H1 (cell line): ENCODE measurements at regions not wholly inside any gene's neighbourhood (a gene's known extent, or its start where the extent isn't known, plus 50 kb on each side); places are given as distances from the start of the nearest gene placed in this dataset.

Experiments
- CTCF ChIA-PET: fragments of 300-600 bp; sonication (Branson Sonifier 250); formaldehyde crosslinking; loops from one replicate; lab custom pipeline; 2021; ENCODE audit not compliant: partially characterized antibody; lab: Charles Lee
- POLR2A ChIA-PET: fragments of 300-600 bp; sonication (Branson Sonifier 250); formaldehyde crosslinking; loops from one replicate; lab custom pipeline; 2021; ENCODE audit warnings: inconsistent platforms; ENCODE audit not compliant: partially characterized antibody; lab: Charles Lee
- DNase-seq, 2 experiments: peaks; one replicate each; pipeline versions ENCODE4 v3.0.0 to v3.0.0-alpha.2; 2010 to 2022; ENCODE audit warnings: low spot score in 2 of 2, low read depth in 1 of 2, mixed read lengths in 1 of 2
- FAIRE-seq: peaks from 2 replicates; lab custom pipeline; 2011; peaks lifted over from hg19 to GRCh38; lab: Jason Lieb, UNC
- H2AFZ ChIP-seq: 2 replicates; pipeline ENCODE4 v1.8.1; 2012; ENCODE audit warnings: low read length, inconsistent platforms
- H2AK5ac ChIP-seq: 2 replicates; pipeline ENCODE4 v1.6.1; 2013; ENCODE audit warnings: low read depth, low read length
- H2BK120ac ChIP-seq: replicated peaks from 2 replicates; pipeline ENCODE3; 2013; ENCODE audit warnings: low read depth, low read length, inconsistent platforms
- H2BK12ac ChIP-seq: 2 replicates; pipeline ENCODE4 v1.6.1; 2013; ENCODE audit warnings: low read depth, low read length
- H2BK15ac ChIP-seq: 2 replicates; pipeline ENCODE4 v1.6.1; 2013; ENCODE audit warnings: low read length
- H2BK20ac ChIP-seq: 2 replicates; pipeline ENCODE4 v1.6.1; 2013; ENCODE audit warnings: low read length
- H2BK5ac ChIP-seq: 2 replicates; pipeline ENCODE4 v1.6.1; 2013; ENCODE audit warnings: low read depth, low read length
- H3K14ac ChIP-seq: 2 replicates; pipeline ENCODE4 v1.6.1; 2013; ENCODE audit warnings: inconsistent platforms; ENCODE audit not compliant: insufficient read length
- H3K18ac ChIP-seq: 2 replicates; pipeline ENCODE4 v1.6.1; 2013; ENCODE audit warnings: low read length; ENCODE audit errors: extremely low read depth
- H3K23ac ChIP-seq: 2 replicates; pipeline ENCODE4 v1.6.1; 2013; ENCODE audit warnings: inconsistent platforms; ENCODE audit not compliant: insufficient read length
- H3K23me2 ChIP-seq: 2 replicates; pipeline ENCODE4 v1.6.1; 2013; ENCODE audit warnings: low read depth, low read length
- H3K27ac ChIP-seq: 2 replicates; pipeline ENCODE4 v1.6.1; 2011; ENCODE audit warnings: low read depth, low read length, inconsistent platforms
- H3K27me3 ChIP-seq, 4 experiments: replicated peaks in 1 of 4; 1 replicate in 1 of 4; 2 replicates in 3 of 4; pipeline versions ENCODE4 v1.6.1 to v1.8.1; 2011 to 2013; ENCODE audit warnings: low read length in 3 of 4, mild to moderate bottlenecking in 3 of 4, inconsistent platforms in 2 of 4, mixed read lengths in 2 of 4, moderate library complexity in 1 of 4; ENCODE audit not compliant: control insufficient read depth in 3 of 4, insufficient read depth in 3 of 4; ENCODE audit errors: extremely low read depth in 1 of 4
- H3K36me3 ChIP-seq, 4 experiments: 2 replicates each; pipeline versions ENCODE4 v1.6.1 to v1.8.1; 2011 to 2013; ENCODE audit warnings: mild to moderate bottlenecking in 4 of 4, low read length in 3 of 4, moderate library complexity in 2 of 4, control low read depth in 1 of 4, inconsistent platforms in 1 of 4; ENCODE audit not compliant: insufficient read depth in 4 of 4, control insufficient read depth in 2 of 4
- H3K4ac ChIP-seq: replicated peaks from 2 replicates; pipeline ENCODE3; 2013; ENCODE audit warnings: low read length, low read depth, mixed read lengths, inconsistent platforms; ENCODE audit not compliant: insufficient read length
- H3K4me1 ChIP-seq, 4 experiments: replicated peaks in 1 of 4; 1 replicate in 1 of 4; 2 replicates in 3 of 4; pipeline versions ENCODE4 v1.6.1 to v1.8.1; 2011 to 2013; ENCODE audit warnings: low read length in 3 of 4, inconsistent platforms in 2 of 4, mixed read lengths in 1 of 4; ENCODE audit not compliant: insufficient read depth in 4 of 4, control insufficient read depth in 3 of 4
- H3K4me2 ChIP-seq, 2 experiments: 2 replicates each; pipeline versions ENCODE4 v1.6.1 to v1.8.1; 2011 to 2013; ENCODE audit warnings: low read depth in 2 of 2, low read length in 2 of 2, control low read depth in 1 of 2, inconsistent platforms in 1 of 2, mild to moderate bottlenecking in 1 of 2; ENCODE audit not compliant: insufficient read depth in 1 of 2
- H3K4me3 ChIP-seq, 4 experiments: fragments of 200-600, 300-600 bp in 1 of 4; sonication (generic), shearing (Covaris generic), sonication (Bioruptor Twin) in 1 of 4; 2 replicates each; pipeline versions ENCODE4 v1.5.1 to v1.8.1; 2011 to 2016; ENCODE audit warnings: low read length in 4 of 4, low read depth in 3 of 4, control low read depth in 2 of 4, inconsistent platforms in 2 of 4, mild to moderate bottlenecking in 2 of 4, mixed read lengths in 1 of 4, moderate library complexity in 1 of 4; ENCODE audit not compliant: insufficient read depth in 2 of 4; ENCODE audit errors: extremely low read depth in 1 of 4
- H3K56ac ChIP-seq: replicated peaks from 2 replicates; pipeline ENCODE3; 2013; ENCODE audit warnings: low read depth, mild to moderate bottlenecking, mixed read lengths, low read length, inconsistent platforms; ENCODE audit not compliant: insufficient read length
- H3K79me1 ChIP-seq: 2 replicates; pipeline ENCODE4 v1.6.1; 2013; ENCODE audit warnings: low read depth, low read length, control low read depth
- H3K79me2 ChIP-seq, 2 experiments: 2 replicates each; pipeline versions ENCODE4 v1.6.1 to v1.8.1; 2012 to 2013; ENCODE audit warnings: low read length in 2 of 2, mild to moderate bottlenecking in 2 of 2, inconsistent platforms in 1 of 2; ENCODE audit not compliant: insufficient read depth in 2 of 2, control insufficient read depth in 1 of 2
- H3K9ac ChIP-seq, 4 experiments: replicated peaks in 1 of 4; 1 replicate in 1 of 4; 2 replicates in 3 of 4; pipeline versions ENCODE4 v1.6.1 to v1.8.1; 2011 to 2013; ENCODE audit warnings: low read depth in 3 of 4, low read length in 3 of 4, control low read depth in 2 of 4, mild to moderate bottlenecking in 2 of 4, moderate library complexity in 2 of 4, inconsistent platforms in 1 of 4; ENCODE audit errors: extremely low read depth in 1 of 4
- H3K9me3 ChIP-seq, 2 experiments: 2 replicates each; pipeline versions ENCODE4 v1.6.1 to v1.8.1; 2012 to 2013; ENCODE audit warnings: mild to moderate bottlenecking in 2 of 2, moderate library complexity in 2 of 2, control low read depth in 1 of 2, inconsistent platforms in 1 of 2, low read depth in 1 of 2, low read length in 1 of 2, mixed read lengths in 1 of 2; ENCODE audit not compliant: insufficient read depth in 2 of 2
- H4K20me1 ChIP-seq, 2 experiments: replicated peaks in 1 of 2; 2 replicates each; pipeline versions ENCODE3 to v1.8.1; 2011 to 2013; ENCODE audit warnings: inconsistent platforms in 2 of 2, low read length in 2 of 2, mild to moderate bottlenecking in 1 of 2; ENCODE audit not compliant: insufficient read depth in 2 of 2, control insufficient read depth in 1 of 2
- H4K5ac ChIP-seq: 2 replicates; pipeline ENCODE4 v1.6.1; 2013; ENCODE audit warnings: low read length, low read depth, mixed read lengths, inconsistent platforms; ENCODE audit not compliant: insufficient read length
- H4K8ac ChIP-seq: 2 replicates; pipeline ENCODE4 v1.8.0; 2013; ENCODE audit warnings: mild to moderate bottlenecking, moderate library complexity, low read length, inconsistent platforms; ENCODE audit not compliant: insufficient read depth; ENCODE audit errors: extremely low read depth
- H4K91ac ChIP-seq: replicated peaks from 2 replicates; pipeline ENCODE3; 2013; ENCODE audit warnings: low read length, mixed read lengths, inconsistent platforms; ENCODE audit not compliant: insufficient read length
- EGR1 ChIP-seq: IDR thresholded peaks from 2 replicates; pipeline ENCODE4 v1.6.1; 2011; ENCODE audit warnings: low read depth, low read length, borderline replicate concordance
- EP300 ChIP-seq, 2 experiments: IDR thresholded peaks; 1 replicate in 1 of 2; 2 replicates in 1 of 2; pipeline ENCODE4 v1.6.1; 2011 to 2012; ENCODE audit warnings: low read depth in 2 of 2, low read length in 2 of 2, mild to moderate bottlenecking in 2 of 2, borderline replicate concordance in 1 of 2, inconsistent platforms in 1 of 2, moderate library complexity in 1 of 2
- RBBP5 ChIP-seq: IDR thresholded peaks from 2 replicates; pipeline ENCODE4 v1.7.1; 2012; ENCODE audit warnings: low read depth, mild to moderate bottlenecking, inconsistent platforms, low read length, moderate library complexity, borderline replicate concordance
- RXRA ChIP-seq: IDR thresholded peaks from 2 replicates; pipeline ENCODE4 v1.6.1; 2011; ENCODE audit warnings: low read depth, mild to moderate bottlenecking, low read length, moderate library complexity; ENCODE audit not compliant: insufficient read depth
- ZNF274 ChIP-seq: IDR thresholded peaks from 2 replicates; pipeline ENCODE4 v1.7.0; 2012; ENCODE audit warnings: low read length, borderline replicate concordance; ENCODE audit errors: extremely low read depth

- no peaks in the 10 kb centered on the region for H3K27me3 ChIP-seq
- no peak overlapping the region for H2BK5ac ChIP-seq
- ChIA-PET POLR2A (interaction anchor here (1.4 kb wide), 1 partner anchor 19 kb away, joined by 3 read pairs; no protein-coding TSS in a partner anchor), CTCF (interaction anchor here (1.0 to 1.6 kb wide), 2 partner anchors 10 to 12 kb away, joined by 3 to 4 read pairs; no protein-coding TSS in a partner anchor)
- H3K27ac ChIP-seq: no peak overlapping the region
- H2BK12ac ChIP-seq: no peak overlapping the region
- no peak overlapping the region for H2BK120ac ChIP-seq
- H3K79me1 ChIP-seq: no peaks in the 10 kb centered on the region
- no peak overlapping the region for H2AFZ ChIP-seq
- no peaks in the 10 kb centered on the region for H3K23me2 ChIP-seq
- H2AK5ac ChIP-seq: no peak overlapping the region
- no peak overlapping the region for H3K4ac ChIP-seq
- H3K23ac ChIP-seq: no peak overlapping the region
- H3K4me2 ChIP-seq: no peak overlapping the region
- no peaks in the 10 kb centered on the region for H3K4me1 ChIP-seq
- no peaks in the 10 kb centered on the region for H4K20me1 ChIP-seq
- no peak overlapping the region for H3K18ac ChIP-seq
- H3K9ac ChIP-seq: no peak overlapping the region
- H3K9me3 ChIP-seq: no peaks in the 10 kb centered on the region
- no peak overlapping the region for H2BK20ac ChIP-seq
- H3K36me3 ChIP-seq: no peaks in the 10 kb centered on the region
- no peak overlapping the region for H3K14ac ChIP-seq
- no peaks in the 10 kb centered on the region for H3K79me2 ChIP-seq
- no peak overlapping the region for H3K4me3 ChIP-seq
- no peak overlapping the region for H4K8ac ChIP-seq
- H3K56ac ChIP-seq: no peak overlapping the region
- no peak overlapping the region for H4K91ac ChIP-seq
- no peak overlapping the region for H2BK15ac ChIP-seq
- no peak overlapping the region for H4K5ac ChIP-seq
- FAIRE-seq (no peak), DNase-seq (no peak)
- TF ChIP-seq EGR1: no peak
- no peak for TF ChIP-seq ZNF274
- TF ChIP-seq RBBP5: no peak
- no peak for TF ChIP-seq EP300 (IDR thresholded peaks at IDR 0.05; ENCODE audit: borderline replicate concordance in 1 of 2, low read depth in 2 of 2, low read length in 2 of 2)
- no peak for TF ChIP-seq RXRA
Observed at GRCh38 chr12:71297930-71298329, 140.1 kb upstream of the TSPAN8 start.
